Transverse colon (tissue), 3 donors: ENCODE measurements at regions not wholly inside any gene's neighbourhood (a gene's known extent, or its start where the extent isn't known, plus 50 kb on each side); places are given as distances from the start of the nearest gene placed in this dataset.

ENCODE experiments used
- CTCF ChIP-seq, 5 experiments: fragments of 200-600 bp in 3 of 5; fragments of 450-650 bp in 2 of 5; sonication (generic) in 3 of 5; IDR thresholded peaks; 1 replicate in 2 of 5; 2 replicates in 3 of 5; pipeline ENCODE4 v1.5.1; 2016 to 2017; ENCODE audit warnings: antibody characterized with exemption in 5 of 5, inconsistent platforms in 3 of 5, mild to moderate bottlenecking in 2 of 5, moderate library complexity in 1 of 5
- EP300 ChIP-seq: sonication (generic); formaldehyde crosslinking; IDR thresholded peaks from one replicate; pipeline ENCODE4 v1.6.1; 2017; ENCODE audit warnings: antibody characterized with exemption, low read depth
- POLR2A ChIP-seq: fragments of 450-650 bp; IDR thresholded peaks from one replicate; pipeline ENCODE4 v1.6.1; 2016; ENCODE audit warnings: antibody characterized with exemption, mild to moderate bottlenecking, moderate library complexity

- TF ChIP-seq CTCF (IDR thresholded peaks at IDR 0.05) (no peak), POLR2A (no peak), EP300 (no peak)
Observed at GRCh38 chr9:16132513-16132912, 579.7 kb downstream of the CCDC171 start.
